H9 (cell line): ENCODE measurements at regions not wholly inside any gene's neighbourhood (a gene's known extent, or its start where the extent isn't known, plus 50 kb on each side); places are given as distances from the start of the nearest gene placed in this dataset.

Source experiments
- DNase-seq: peaks from one replicate; pipeline ENCODE4 v3.0.0-alpha.2; 2017
- H2AFZ ChIP-seq: one replicate; pipeline ENCODE4 v1.6.1; 2013; ENCODE audit warnings: mild to moderate bottlenecking, low read length, control low read depth, moderate library complexity
- H2AK5ac ChIP-seq: 2 replicates; pipeline ENCODE4 v1.6.1; 2013; ENCODE audit warnings: low read length, control low read depth, mixed read lengths; ENCODE audit not compliant: insufficient read length
- H2BK120ac ChIP-seq: one replicate; pipeline ENCODE4 v1.6.1; 2013; ENCODE audit warnings: low read depth, mild to moderate bottlenecking, low read length, control low read depth, inconsistent platforms; ENCODE audit not compliant: poor library complexity, severe bottlenecking
- H2BK12ac ChIP-seq: 2 replicates; pipeline ENCODE4 v1.6.1; 2013; ENCODE audit warnings: low read length, control low read depth, mixed read lengths, low read depth; ENCODE audit not compliant: insufficient read length
- H2BK15ac ChIP-seq: 2 replicates; pipeline ENCODE4 v1.6.1; 2013; ENCODE audit warnings: low read depth, low read length, control low read depth
- H2BK20ac ChIP-seq: one replicate; pipeline ENCODE4 v1.6.1; 2013; ENCODE audit warnings: low read depth, mild to moderate bottlenecking, low read length, control low read depth, inconsistent platforms; ENCODE audit not compliant: poor library complexity, severe bottlenecking
- H2BK5ac ChIP-seq: 2 replicates; pipeline ENCODE4 v1.6.1; 2013; ENCODE audit warnings: low read length, control low read depth, mixed read lengths; ENCODE audit not compliant: insufficient read length
- H3K14ac ChIP-seq: 2 replicates; pipeline ENCODE4 v1.6.1; 2013; ENCODE audit warnings: low read length, control low read depth; ENCODE audit not compliant: insufficient read depth
- H3K18ac ChIP-seq: 2 replicates; pipeline ENCODE4 v1.6.1; 2013; ENCODE audit warnings: low read depth, mild to moderate bottlenecking, mixed read lengths, low read length, control low read depth; ENCODE audit not compliant: insufficient read length
- H3K23ac ChIP-seq: 2 replicates; pipeline ENCODE4 v1.6.1; 2013; ENCODE audit warnings: low read length, control low read depth, mixed read lengths, low read depth; ENCODE audit not compliant: insufficient read length
- H3K23me2 ChIP-seq: 2 replicates; pipeline ENCODE4 v1.6.1; 2013; ENCODE audit warnings: low read depth, mild to moderate bottlenecking, mixed read lengths, low read length, control low read depth; ENCODE audit not compliant: insufficient read length, poor library complexity, severe bottlenecking
- H3K27ac ChIP-seq: 2 replicates; pipeline ENCODE4 v1.5.1; 2013; ENCODE audit warnings: low read length, control low read depth, mixed read lengths, low read depth; ENCODE audit not compliant: insufficient read length
- H3K27me3 ChIP-seq: 2 replicates; pipeline ENCODE4 v1.6.1; 2013; ENCODE audit warnings: low read length, control low read depth, inconsistent platforms; ENCODE audit not compliant: insufficient read depth
- H3K4ac ChIP-seq: 2 replicates; pipeline ENCODE4 v1.6.1; 2013; ENCODE audit warnings: low read depth, mild to moderate bottlenecking, control low read depth, inconsistent platforms, low read length, moderate library complexity
- H3K4me1 ChIP-seq: 2 replicates; pipeline ENCODE4 v1.6.1; 2013; ENCODE audit warnings: low read length, control low read depth, inconsistent platforms; ENCODE audit not compliant: insufficient read depth
- H3K4me2 ChIP-seq: 2 replicates; pipeline ENCODE4 v1.6.1; 2013; ENCODE audit warnings: low read length, control low read depth, mixed read lengths; ENCODE audit not compliant: insufficient read length, insufficient read depth
- H3K56ac ChIP-seq: 2 replicates; pipeline ENCODE4 v1.6.1; 2013; ENCODE audit warnings: low read depth, mild to moderate bottlenecking, mixed read lengths, low read length, control low read depth; ENCODE audit not compliant: insufficient read length
- H3K79me1 ChIP-seq: 2 replicates; pipeline ENCODE4 v1.6.1; 2013; ENCODE audit warnings: low read depth, mild to moderate bottlenecking, moderate library complexity, low read length, control low read depth, inconsistent platforms; ENCODE audit not compliant: insufficient read depth, poor library complexity, severe bottlenecking
- H3K79me2 ChIP-seq: 2 replicates; pipeline ENCODE4 v1.6.1; 2013; ENCODE audit warnings: low read length, control low read depth, inconsistent platforms; ENCODE audit not compliant: insufficient read depth
- H3K9ac ChIP-seq: 2 replicates; pipeline ENCODE4 v1.6.1; 2013; ENCODE audit warnings: low read length, control low read depth, mixed read lengths; ENCODE audit not compliant: insufficient read length; ENCODE audit errors: extremely low read depth
- H3K9me3 ChIP-seq: one replicate; pipeline ENCODE4 v1.6.1; 2013; ENCODE audit warnings: low read depth, low read length, inconsistent platforms; ENCODE audit not compliant: control insufficient read depth
- H3T11ph ChIP-seq: one replicate; pipeline ENCODE4 v1.6.1; 2013; ENCODE audit warnings: mild to moderate bottlenecking, low read length, control low read depth, inconsistent platforms
- H4K20me1 ChIP-seq: one replicate; pipeline ENCODE4 v1.6.1; 2013; ENCODE audit not compliant: control insufficient read depth, insufficient read length, insufficient read depth
- H4K5ac ChIP-seq: 2 replicates; pipeline ENCODE4 v1.6.1; 2013; ENCODE audit warnings: low read depth, mild to moderate bottlenecking, mixed read lengths, low read length, control low read depth; ENCODE audit not compliant: insufficient read length
- H4K8ac ChIP-seq: replicated peaks from 2 replicates; pipeline ENCODE4 v1.6.1; 2013; ENCODE audit warnings: low read length, control low read depth, mixed read lengths, low read depth; ENCODE audit not compliant: insufficient read length
- H4K91ac ChIP-seq: 2 replicates; pipeline ENCODE4 v1.6.1; 2013; ENCODE audit warnings: low read depth, mild to moderate bottlenecking, moderate library complexity, mixed read lengths, low read length, control low read depth; ENCODE audit not compliant: insufficient read length
- H3K27ac Mint-ChIP-seq, 3 experiments: 2 replicates in 2 of 3; 3 replicates in 1 of 3; pipeline ENCODE4 v1.8.0; 2020 to 2021; ENCODE audit warnings: mixed read lengths in 3 of 3, mild to moderate bottlenecking in 1 of 3, moderate library complexity in 1 of 3
- H3K27me3 Mint-ChIP-seq: 2 replicates; pipeline ENCODE4 v1.8.0; 2021; ENCODE audit warnings: low read depth, mild to moderate bottlenecking, moderate library complexity, mixed read lengths
- H3K36me3 Mint-ChIP-seq, 3 experiments: 2 replicates in 2 of 3; 3 replicates in 1 of 3; pipeline ENCODE4 v1.8.0; 2020 to 2021; ENCODE audit warnings: low read depth in 3 of 3, mixed read lengths in 3 of 3; ENCODE audit not compliant: insufficient read depth in 1 of 3
- H3K4me1 Mint-ChIP-seq, 2 experiments: 2 replicates each; pipeline ENCODE4 v1.8.0; 2020; ENCODE audit warnings: mixed read lengths in 2 of 2
- H3K4me3 Mint-ChIP-seq, 2 experiments: 2 replicates in 1 of 2; 3 replicates in 1 of 2; pipeline ENCODE4 v1.8.0; 2020 to 2021; ENCODE audit warnings: mild to moderate bottlenecking in 2 of 2, mixed read lengths in 2 of 2, moderate library complexity in 1 of 2
- H3K9me3 Mint-ChIP-seq, 2 experiments: 2 replicates in 1 of 2; 3 replicates in 1 of 2; pipeline ENCODE4 v1.8.0; 2020; ENCODE audit warnings: mild to moderate bottlenecking in 2 of 2, mixed read lengths in 2 of 2, moderate library complexity in 1 of 2
- CTCF ChIP-seq: fragments of 200-600 bp; sonication (generic); conservative IDR thresholded peaks from 3 replicates; pipeline ENCODE4 v1.8.0; 2021; ENCODE audit warnings: antibody characterized with exemption, mild to moderate bottlenecking
- WGBS: extraction: QIAGEN DNeasy Blood & Tissue Kit; methylation state at CpG from one replicate; pipeline ENCODE4 v1.1.7; 2013; ENCODE audit warnings: missing lambda C conversion rate, low lambda C conversion rate, mixed read lengths; ENCODE audit not compliant: insufficient read length; ENCODE audit errors: extremely low coverage; 5-methylcytosine and 5-hydroxymethylcytosine counted together

GRCh38 chr6:29886701-29887100 lies 55.6 kb upstream of the HLA-A start:
- H3K27ac ChIP-seq, result no peak overlapping the region
- no peaks in the 10 kb centered on the region for H3K4me1 ChIP-seq
- H2AFZ ChIP-seq, result no peak overlapping the region
- no peak overlapping the region for H4K8ac ChIP-seq
- H3K18ac ChIP-seq, result no peak overlapping the region
- no peaks in the 10 kb centered on the region for H3K79me2 ChIP-seq
- no peak overlapping the region for H2BK12ac ChIP-seq
- H3K4me2 ChIP-seq, result peak overlapping the region; percentile 45
- Mint-ChIP-seq H3K36me3 (peaks cover 10 to 21% (median 15%) of the 10 kb centered on the region in 3 experiments), H3K27ac (no peak overlapping the region), H3K4me1 (peaks cover 8 to 13% of the 10 kb centered on the region in 2 experiments; a peak in 3 of 4 replicates), H3K4me3 (peak overlapping the region in 1 of 2 experiments; percentile 16; a peak in 1 of 5 replicates), H3K9me3 (peaks cover 11 to 15% of the 10 kb centered on the region in 2 experiments), H3K27me3 (peaks cover 77% of the 10 kb centered on the region)
- no peak overlapping the region for H3K9ac ChIP-seq
- H4K20me1 ChIP-seq, result no peaks in the 10 kb centered on the region
- no CpG with 5 or more reads among the region's 5 CpGs for WGBS
- H2BK15ac ChIP-seq, result no peak overlapping the region
- H3T11ph ChIP-seq, result no peak overlapping the region
- no peak overlapping the region for H2BK20ac ChIP-seq
- no peak overlapping the region for H2AK5ac ChIP-seq
- H3K4ac ChIP-seq, result no peak overlapping the region
- no peaks in the 10 kb centered on the region for H3K9me3 ChIP-seq
- DNase-seq, result no peak
- no peak for TF ChIP-seq CTCF
- peaks cover 4% of the 10 kb centered on the region; the same call in 1 of the 2 replicates for H3K27me3 ChIP-seq
- H3K14ac ChIP-seq, result no peak overlapping the region
- H4K91ac ChIP-seq, result no peak overlapping the region
- H3K79me1 ChIP-seq, result no peaks in the 10 kb centered on the region
- H2BK5ac ChIP-seq, result no peak overlapping the region
- H3K23ac ChIP-seq, result no peak overlapping the region
- H4K5ac ChIP-seq, result no peak overlapping the region
- H3K56ac ChIP-seq, result no peak overlapping the region
- no peak overlapping the region for H2BK120ac ChIP-seq
- peaks cover 12% of the 10 kb centered on the region for H3K23me2 ChIP-seq
